ENCODE measurements at regions not wholly inside any gene's neighbourhood (a gene's known extent, or its start where the extent isn't known, plus 50 kb on each side); places are given as distances from the start of the nearest gene placed in this dataset.

GRCh38 chr12:124126950-124127655 lies 154.1 kb downstream of the ZNF664 start:
- intact Hi-C loops (cut with DNase I, micrococcal nuclease) = no loop called here
- ATAC-seq = no peak

GRCh38 chr12:124129132-124129531 lies 156.1 kb downstream of the ZNF664 start:
- Histone ChIP-seq H3K36me3 (ENCODE audit: low read depth) (no peaks in the 10 kb centered on the region), H3K4me3 (no peak overlapping the region), H3K4me1 (ENCODE audit: low read depth) (no peaks in the 10 kb centered on the region), H3K9me3 (no peaks in the 10 kb centered on the region)
- TF ChIP-seq CTCF (IDR thresholded peaks at IDR 0.05) = no peak
- no peak for DNase-seq
- ATAC-seq = no peak
- intact Hi-C loops (cut with DNase I, micrococcal nuclease) = no loop called here

More at GRCh38 chr12:124126950-124127655, 154.1 kb downstream of the ZNF664 start:
- TF ChIP-seq CTCF (IDR thresholded peaks at IDR 0.05) = no peak
- H3K4me3 ChIP-seq = no peak overlapping the region
- DNase-seq = no peak
- no peaks in the 10 kb centered on the region for H3K9me3 ChIP-seq
- H3K36me3 ChIP-seq (ENCODE audit: low read depth) = no peaks in the 10 kb centered on the region
- no peaks in the 10 kb centered on the region for H3K4me1 ChIP-seq (ENCODE audit: low read depth)

GRCh38 chr12:124130691-124131591 lies 157.9 kb downstream of the ZNF664 start:
- Histone ChIP-seq H3K36me3 (ENCODE audit: low read depth) (no peaks in the 10 kb centered on the region), H3K4me3 (no peak overlapping the region), H3K4me1 (ENCODE audit: low read depth) (no peaks in the 10 kb centered on the region), H3K9me3 (no peaks in the 10 kb centered on the region)
- intact Hi-C loops (cut with DNase I, micrococcal nuclease) = no loop called here
- no peak for TF ChIP-seq CTCF (IDR thresholded peaks at IDR 0.05)
- ATAC-seq (peak; percentile 71), DNase-seq (peak in 1 of 3 donors; percentile 20)

- intact Hi-C loops (cut with DNase I, micrococcal nuclease) = no loop called here
- Histone ChIP-seq H3K9me3 (no peaks in the 10 kb centered on the region), H3K4me3 (no peak overlapping the region), H3K4me1 (ENCODE audit: low read depth) (no peaks in the 10 kb centered on the region), H3K36me3 (ENCODE audit: low read depth) (no peaks in the 10 kb centered on the region)
- ATAC-seq = no peak
- no peak for TF ChIP-seq CTCF (IDR thresholded peaks at IDR 0.05)
- no peak for DNase-seq
Observed at GRCh38 chr12:124131659-124132058, 158.6 kb downstream of the ZNF664 start.

GRCh38 chr12:124132530-124132929 lies 159.5 kb downstream of the ZNF664 start:
- peaks cover 4% of the 10 kb centered on the region for H3K9me3 ChIP-seq
- no peak overlapping the region for H3K4me3 ChIP-seq
- H3K36me3 ChIP-seq (ENCODE audit: low read depth) = no peaks in the 10 kb centered on the region
- H3K4me1 ChIP-seq (ENCODE audit: low read depth) = no peaks in the 10 kb centered on the region
- DNase-seq = no peak
- intact Hi-C loops (cut with DNase I, micrococcal nuclease) = no loop called here
- TF ChIP-seq CTCF (IDR thresholded peaks at IDR 0.05) = no peak
- no peak for ATAC-seq
